ENCODE measurements at regions not wholly inside any gene's neighbourhood (a gene's known extent, or its start where the extent isn't known, plus 50 kb on each side); places are given as distances from the start of the nearest gene placed in this dataset.
"Not testable (repeated sequence)": the region's sequence is repeated elsewhere in the genome, so short reads cannot be mapped to it uniquely, and the experiment has no call there.

DNA sequence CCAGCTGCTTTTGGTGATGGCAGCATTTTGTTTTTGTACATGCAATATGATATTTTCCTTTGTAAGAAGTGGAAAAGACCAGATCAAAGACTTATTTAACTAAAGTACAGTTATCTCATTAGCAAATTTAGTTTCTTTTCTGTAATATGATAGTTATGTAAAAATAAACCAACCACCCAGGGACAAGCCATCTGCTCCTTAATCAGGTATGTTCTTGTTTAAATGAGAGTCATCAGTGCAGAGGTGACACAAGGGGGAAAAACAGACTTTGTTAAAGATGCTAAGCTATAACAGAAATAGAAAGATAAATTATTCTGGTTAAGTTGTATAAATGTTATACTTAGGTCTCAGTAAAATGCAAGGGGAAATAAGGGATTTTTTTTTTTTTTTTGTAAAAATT, 805.7 kb upstream of the SEMA6A start:
- H3K27me3 ChIP-seq (ENCODE audit: control insufficient read depth, insufficient read depth, low read length): no peaks in the 10 kb centered on the region
- H3K36me3 ChIP-seq (ENCODE audit: control insufficient read depth, insufficient read depth, low read length): no peaks in the 10 kb centered on the region
- DNase-seq (ENCODE audit: low read depth): no peak
- H3K4me3 ChIP-seq (ENCODE audit: low read depth, low read length): no peak overlapping the region
- TF ChIP-seq, protein P1, sequence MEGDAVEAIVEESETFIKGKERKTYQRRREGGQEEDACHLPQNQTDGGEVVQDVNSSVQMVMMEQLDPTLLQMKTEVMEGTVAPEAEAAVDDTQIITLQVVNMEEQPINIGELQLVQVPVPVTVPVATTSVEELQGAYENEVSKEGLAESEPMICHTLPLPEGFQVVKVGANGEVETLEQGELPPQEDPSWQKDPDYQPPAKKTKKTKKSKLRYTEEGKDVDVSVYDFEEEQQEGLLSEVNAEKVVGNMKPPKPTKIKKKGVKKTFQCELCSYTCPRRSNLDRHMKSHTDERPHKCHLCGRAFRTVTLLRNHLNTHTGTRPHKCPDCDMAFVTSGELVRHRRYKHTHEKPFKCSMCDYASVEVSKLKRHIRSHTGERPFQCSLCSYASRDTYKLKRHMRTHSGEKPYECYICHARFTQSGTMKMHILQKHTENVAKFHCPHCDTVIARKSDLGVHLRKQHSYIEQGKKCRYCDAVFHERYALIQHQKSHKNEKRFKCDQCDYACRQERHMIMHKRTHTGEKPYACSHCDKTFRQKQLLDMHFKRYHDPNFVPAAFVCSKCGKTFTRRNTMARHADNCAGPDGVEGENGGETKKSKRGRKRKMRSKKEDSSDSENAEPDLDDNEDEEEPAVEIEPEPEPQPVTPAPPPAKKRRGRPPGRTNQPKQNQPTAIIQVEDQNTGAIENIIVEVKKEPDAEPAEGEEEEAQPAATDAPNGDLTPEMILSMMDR (IDR thresholded peaks at IDR 0.05; ENCODE audit: insufficient read depth, low read length, severe bottlenecking): no peak
- no peak for FAIRE-seq

DNA sequence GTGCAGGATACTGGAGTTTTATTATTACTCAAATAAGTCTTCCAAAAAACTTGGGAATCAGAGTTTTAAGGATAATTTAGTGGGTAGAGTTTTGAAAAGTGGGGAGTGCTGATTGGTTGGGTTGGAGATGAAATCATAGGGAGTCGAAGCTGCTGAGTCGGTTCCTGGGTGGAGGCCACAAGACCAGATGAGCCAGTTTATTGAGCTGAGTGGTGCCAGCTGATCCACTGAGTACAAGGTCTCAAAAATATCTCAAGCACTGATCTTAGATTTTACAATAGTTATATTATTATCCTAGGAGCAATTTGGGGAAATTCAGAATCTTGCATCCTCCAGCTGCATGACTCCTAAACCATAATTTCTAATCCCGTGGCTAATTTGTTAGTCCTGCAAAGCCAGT, 804.9 kb upstream of the SEMA6A start:
- peak; percentile 12 for DNase-seq (ENCODE audit: low read depth)

DNA sequence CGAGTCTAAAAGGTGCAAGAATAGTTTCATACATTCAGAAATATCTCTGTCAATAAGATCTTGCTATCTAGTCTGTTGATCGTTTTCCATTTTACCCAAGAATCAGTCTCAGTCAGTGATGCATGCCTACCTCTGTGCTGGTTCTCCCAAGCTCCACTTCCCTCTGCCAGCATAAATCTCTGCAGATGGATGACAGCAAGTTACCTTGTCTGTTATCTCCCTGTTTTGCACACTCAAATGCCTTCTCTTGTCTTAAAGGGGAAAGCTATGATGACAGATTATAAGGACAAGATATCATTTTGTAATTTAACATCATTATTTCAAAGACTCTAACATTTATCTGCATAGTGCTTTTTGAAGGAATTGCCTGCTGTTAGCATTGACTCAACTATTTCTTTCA, 802.1 kb upstream of the SEMA6A start:
- Histone ChIP-seq H3K4me3 (ENCODE audit: low read depth, low read length) (no peak overlapping the region), H3K36me3 (ENCODE audit: control insufficient read depth, insufficient read depth, low read length) (no peaks in the 10 kb centered on the region), H3K27me3 (ENCODE audit: control insufficient read depth, insufficient read depth, low read length) (no peaks in the 10 kb centered on the region)
- FAIRE-seq: no peak
- TF ChIP-seq, protein P1 (IDR thresholded peaks at IDR 0.05; ENCODE audit: insufficient read depth, low read length, severe bottlenecking): no peak
- no peak for DNase-seq (ENCODE audit: low read depth)

More for the DNA sequence above, 804.9 kb upstream of the SEMA6A start:
- TF ChIP-seq, protein P1 (IDR thresholded peaks at IDR 0.05; ENCODE audit: insufficient read depth, low read length, severe bottlenecking): no peak
- H3K27me3 ChIP-seq (ENCODE audit: control insufficient read depth, insufficient read depth, low read length): no peaks in the 10 kb centered on the region
- no peak for FAIRE-seq
- no peaks in the 10 kb centered on the region for H3K36me3 ChIP-seq (ENCODE audit: control insufficient read depth, insufficient read depth, low read length)
- no peak overlapping the region for H3K4me3 ChIP-seq (ENCODE audit: low read depth, low read length)

DNA sequence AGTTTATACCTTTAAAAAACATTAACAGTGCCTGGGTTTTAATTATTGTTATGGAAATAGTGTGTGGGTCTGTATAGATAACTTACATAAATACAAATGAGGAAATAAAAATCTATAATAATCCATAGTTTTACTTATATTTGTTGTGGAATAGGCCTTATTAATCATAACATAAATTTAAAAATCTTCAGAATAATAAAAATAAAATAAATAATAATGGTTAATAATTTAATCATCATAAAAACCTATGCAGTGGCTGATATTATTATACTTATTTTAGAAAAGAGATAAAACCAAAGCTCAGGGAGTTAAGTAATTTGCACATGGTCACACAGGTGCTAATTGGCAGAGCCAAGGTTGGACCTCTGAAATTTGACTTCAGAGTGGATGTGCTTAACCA, 785.3 kb upstream of the SEMA6A start:
- DNase-seq (ENCODE audit: low read depth) (no peak), FAIRE-seq (no peak)
- Histone ChIP-seq H3K27me3 (ENCODE audit: control insufficient read depth, insufficient read depth, low read length) (no peaks in the 10 kb centered on the region), H3K36me3 (ENCODE audit: control insufficient read depth, insufficient read depth, low read length) (no peaks in the 10 kb centered on the region), H3K4me3 (ENCODE audit: low read depth, low read length) (no peak overlapping the region)
- TF ChIP-seq, protein P1 (IDR thresholded peaks at IDR 0.05; ENCODE audit: insufficient read depth, low read length, severe bottlenecking): no peak

DNA sequence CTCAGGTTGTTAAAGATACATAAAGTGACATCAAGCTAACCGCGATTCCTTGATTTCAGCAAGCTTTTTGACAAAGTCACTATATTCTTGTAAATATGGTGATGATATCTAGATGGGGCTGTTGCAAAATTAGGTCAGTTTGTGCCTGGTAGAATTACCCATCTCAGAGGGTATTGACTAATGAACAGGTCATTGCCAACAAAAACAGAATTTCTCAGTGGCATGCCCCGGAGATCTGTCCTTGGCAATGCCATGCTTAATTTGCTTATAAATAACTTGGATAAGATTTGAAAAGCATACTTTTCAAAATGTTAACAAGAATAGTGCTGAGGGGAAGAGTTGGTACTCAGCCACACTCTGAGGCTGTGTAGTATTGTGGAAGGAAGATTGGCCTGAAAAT, 783.3 kb upstream of the SEMA6A start:
- no peak for DNase-seq (ENCODE audit: low read depth)
- no peak overlapping the region for H3K4me3 ChIP-seq (ENCODE audit: low read depth, low read length)
- FAIRE-seq: no peak
- H3K36me3 ChIP-seq (ENCODE audit: control insufficient read depth, insufficient read depth, low read length): no peaks in the 10 kb centered on the region
- TF ChIP-seq, protein P1 (IDR thresholded peaks at IDR 0.05; ENCODE audit: insufficient read depth, low read length, severe bottlenecking): no peak
- no peaks in the 10 kb centered on the region for H3K27me3 ChIP-seq (ENCODE audit: control insufficient read depth, insufficient read depth, low read length)

DNA sequence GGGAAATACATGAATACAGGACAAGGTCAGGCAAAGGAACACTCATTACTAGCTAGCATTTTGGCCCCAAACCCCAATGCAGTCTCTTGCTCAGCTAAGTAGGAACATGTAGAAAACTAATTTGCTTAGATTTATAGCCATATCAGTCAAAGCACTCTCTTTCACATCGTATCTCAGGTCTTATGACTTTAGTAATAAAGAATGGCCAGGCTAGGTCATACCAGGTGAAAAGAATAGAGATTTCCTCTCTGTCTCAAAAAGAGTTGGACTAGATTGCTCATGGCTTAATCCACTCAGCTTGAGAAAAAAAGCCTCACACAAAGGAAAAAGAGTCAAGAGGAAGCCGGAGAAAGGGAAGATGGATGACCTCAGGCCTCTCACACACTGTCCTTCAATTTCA, 772.7 kb upstream of the SEMA6A start:
- no peaks in the 10 kb centered on the region for H3K27me3 ChIP-seq (ENCODE audit: control insufficient read depth, insufficient read depth, low read length)
- no peak overlapping the region for H3K4me3 ChIP-seq (ENCODE audit: low read depth, low read length)
- FAIRE-seq (no peak), DNase-seq (ENCODE audit: low read depth) (no peak)
- TF ChIP-seq, protein P1 (IDR thresholded peaks at IDR 0.05; ENCODE audit: insufficient read depth, low read length, severe bottlenecking): no peak
- H3K36me3 ChIP-seq (ENCODE audit: control insufficient read depth, insufficient read depth, low read length): no peaks in the 10 kb centered on the region

DNA sequence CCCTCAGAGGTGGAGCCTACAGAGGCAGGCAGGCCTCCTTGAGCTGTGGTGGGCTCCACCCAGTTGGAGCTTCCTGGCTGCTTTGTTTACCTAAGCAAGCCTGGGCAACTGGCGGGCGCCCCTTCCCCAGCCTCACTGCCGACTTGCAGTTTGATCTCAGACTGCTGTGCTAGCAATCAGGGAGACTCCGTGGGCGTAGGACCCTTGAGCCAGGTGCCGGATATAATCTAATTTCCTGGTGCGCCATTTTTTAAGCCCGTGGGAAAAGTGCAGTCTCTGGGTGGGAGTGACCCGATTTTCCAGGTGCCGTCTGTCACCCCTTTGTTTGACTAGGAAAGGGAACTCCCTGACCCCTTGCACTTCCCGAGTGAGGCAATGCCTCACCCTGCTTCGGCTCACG, 769.1 kb upstream of the SEMA6A start:
- not testable (repeated sequence) for H3K36me3 ChIP-seq (ENCODE audit: control insufficient read depth, insufficient read depth, low read length); FAIRE-seq; H3K4me3 ChIP-seq (ENCODE audit: low read depth, low read length); H3K27me3 ChIP-seq (ENCODE audit: control insufficient read depth, insufficient read depth, low read length)
- peak; percentile 4 for DNase-seq (ENCODE audit: low read depth)

Measured in bronchial epithelial cell (primary cell).